NCI-H226 (cell line): ENCODE measurements at regions not wholly inside any gene's neighbourhood (a gene's known extent, or its start where the extent isn't known, plus 50 kb on each side); places are given as distances from the start of the nearest gene placed in this dataset.
"Not testable (repeated sequence)": the region's sequence is repeated elsewhere in the genome, so short reads cannot be mapped to it uniquely, and the experiment has no call there.

Source experiments
- DNase-seq: peaks from one replicate; pipeline ENCODE4 v3.0.0-alpha.2; 2015

GRCh38 chr11:29482510-29482909 is 534.3 kb downstream of the KCNA4 start:
- no peak for DNase-seq

DNA sequence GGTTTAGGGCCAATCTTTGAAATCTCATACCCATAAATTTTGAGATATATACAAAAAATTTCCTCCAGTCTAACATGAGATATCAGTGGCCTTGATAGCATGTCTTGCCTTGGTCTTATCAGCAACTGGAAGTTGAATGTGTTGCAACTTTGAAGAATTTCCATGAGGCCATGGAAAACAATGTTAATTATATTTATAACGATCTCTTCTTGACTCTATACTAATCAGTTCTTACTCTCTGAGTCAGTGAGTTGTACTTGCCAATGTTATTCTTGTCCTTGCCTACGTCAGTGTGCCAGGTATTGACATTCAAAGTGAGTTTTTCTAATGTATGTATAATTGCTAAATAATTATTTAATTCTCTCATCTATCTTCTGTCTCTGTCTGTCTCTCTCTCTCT is 535.1 kb downstream of the KCNA4 start:
- DNase-seq: peak; percentile 61

- DNase-seq: no peak
These were observed 535.8 kb downstream of the KCNA4 start for GRCh38 chr11:29480981-29481380.

GRCh38 chr11:29458252-29458651 is 558.6 kb downstream of the KCNA4 start:
- DNase-seq: no peak

DNA sequence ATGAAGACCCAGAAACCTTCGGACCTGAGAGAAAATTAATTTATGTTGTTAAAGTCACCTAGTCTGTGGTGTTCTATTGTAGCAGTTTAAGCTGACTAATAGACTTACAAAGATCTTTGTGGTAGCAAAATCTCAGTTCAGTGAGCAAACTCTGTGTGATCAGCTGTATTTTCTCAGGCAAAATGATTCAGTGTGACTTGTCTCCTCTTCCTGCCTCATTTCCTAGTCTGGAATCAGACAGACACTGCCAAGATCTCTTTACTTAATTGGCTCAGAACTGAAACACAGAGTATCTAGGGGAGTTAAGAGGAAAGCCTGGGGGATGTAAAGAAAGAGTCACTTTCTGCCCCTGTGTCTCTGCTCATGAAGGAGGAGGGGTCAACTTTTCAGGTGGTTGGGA is 564.7 kb downstream of the KCNA4 start:
- DNase-seq: peak; percentile 51

DNA sequence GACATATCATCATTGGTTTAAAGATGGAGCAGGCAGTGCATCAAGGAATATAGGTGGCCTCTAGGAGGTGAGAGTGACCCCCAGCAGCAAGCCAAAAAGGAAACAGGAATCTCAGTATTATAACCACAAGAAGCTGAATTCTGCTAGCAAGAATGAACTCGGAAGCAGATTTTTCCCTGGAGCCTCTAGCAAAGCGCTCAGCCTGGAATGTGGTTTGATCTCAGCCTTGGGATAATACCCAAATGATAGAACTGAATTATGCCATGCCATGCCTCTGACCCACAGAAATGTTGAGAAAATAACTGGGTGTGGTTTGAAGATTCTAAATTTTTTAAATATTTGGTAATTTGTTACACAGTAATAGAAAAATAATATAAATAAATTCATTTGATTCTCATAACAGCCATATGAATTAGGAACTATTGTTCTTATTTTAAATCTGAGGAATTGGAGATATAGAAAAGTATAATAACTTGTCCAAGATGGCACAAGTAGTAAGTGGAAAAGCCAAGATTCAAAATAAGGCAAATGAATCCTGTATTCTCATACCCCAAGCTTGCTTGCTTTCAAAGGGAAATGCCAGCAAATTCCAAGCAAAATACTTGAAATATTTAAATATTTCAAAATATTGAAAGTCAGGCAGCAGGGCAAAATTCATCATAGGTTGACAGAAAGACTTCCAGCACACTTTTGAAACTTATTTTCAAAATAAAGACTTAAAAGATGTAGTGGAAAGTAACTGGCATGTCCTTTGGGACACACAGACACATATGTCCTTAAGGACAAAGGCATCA is 567.4 kb downstream of the KCNA4 start:
- peak; percentile 59 for DNase-seq

GRCh38 chr11:29448246-29448877 is 568.5 kb downstream of the KCNA4 start:
- DNase-seq: no peak

- no peak for DNase-seq
These were observed 569.0 kb downstream of the KCNA4 start for GRCh38 chr11:29447821-29448220.

DNA sequence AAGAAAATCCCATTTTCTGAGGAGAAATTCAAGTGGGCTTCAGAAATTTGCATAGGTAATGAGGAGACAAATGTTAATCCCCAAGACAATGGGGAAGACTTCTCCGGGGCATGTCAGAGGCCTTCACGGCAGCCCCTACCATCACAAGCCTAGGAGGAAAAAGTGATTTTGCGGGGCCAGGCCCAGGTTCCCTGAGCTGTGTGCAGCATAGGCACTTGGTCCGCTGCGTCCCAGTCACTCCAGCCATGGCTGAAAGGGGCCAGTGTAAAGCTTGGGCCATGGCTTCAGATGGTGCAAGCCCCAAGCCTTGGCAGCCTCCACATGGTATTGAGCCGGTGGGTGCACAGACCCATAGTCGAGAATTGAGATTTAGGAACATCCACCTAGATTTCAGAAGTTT is 570.7 kb downstream of the KCNA4 start:
- no peak for DNase-seq

- DNase-seq: not testable (repeated sequence)
These were observed 571.6 kb downstream of the KCNA4 start for GRCh38 chr11:29445191-29445590.

GRCh38 chr11:29438815-29439214 is 578.0 kb downstream of the KCNA4 start:
- DNase-seq: no peak

DNA sequence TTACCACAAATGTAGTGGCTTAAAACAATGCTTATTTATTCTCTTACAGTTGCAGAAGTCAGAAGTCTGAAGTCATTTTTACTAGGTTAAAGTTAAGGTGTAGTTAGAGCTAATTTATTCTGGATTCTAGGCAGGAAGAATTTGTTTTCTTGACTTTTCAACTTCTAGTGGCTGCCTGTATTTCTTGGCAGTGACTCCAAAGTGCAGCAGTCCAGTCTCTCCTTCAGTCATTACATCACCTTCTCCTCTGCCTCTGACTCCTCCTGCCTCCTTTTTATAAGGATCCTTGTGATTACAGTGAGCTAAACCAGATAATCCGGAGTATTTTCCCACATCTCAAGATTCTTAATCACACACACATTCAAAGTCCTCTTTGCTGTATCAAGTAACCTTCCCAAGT is 581.4 kb downstream of the KCNA4 start:
- peak; percentile 58 for DNase-seq

DNA sequence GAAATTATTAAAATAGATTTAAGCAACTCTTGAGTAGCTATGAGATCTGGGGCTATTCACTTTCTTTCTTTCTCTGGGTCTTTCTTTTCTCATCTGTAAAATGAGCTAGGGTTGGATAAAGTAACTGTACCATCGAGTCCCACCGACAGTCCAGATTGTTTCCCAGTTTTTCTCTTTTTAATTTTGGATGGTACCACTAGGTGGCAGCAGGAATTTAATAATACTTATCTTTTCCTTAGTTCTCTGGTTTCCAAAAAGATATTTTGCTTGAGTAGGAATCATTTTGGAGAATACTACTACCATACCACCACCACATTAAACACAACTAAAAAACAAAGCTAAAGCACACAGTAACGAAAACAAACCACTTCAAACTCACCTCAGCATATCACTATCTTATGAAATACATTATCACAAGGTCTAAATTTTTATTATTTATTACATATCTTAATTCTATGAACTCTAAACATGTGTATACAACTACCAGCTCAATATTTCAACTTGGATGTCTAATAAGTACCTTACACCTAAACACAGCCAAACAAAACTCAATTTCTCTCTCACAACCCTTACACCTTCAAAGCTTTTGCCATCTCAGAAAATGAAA is 584.0 kb downstream of the KCNA4 start:
- peak; percentile 4 for DNase-seq

- DNase-seq: peak; percentile 2
These were observed 611.5 kb downstream of the KCNA4 start for GRCh38 chr11:29405305-29405704.

- DNase-seq: no peak
These were observed 621.2 kb downstream of the KCNA4 start for GRCh38 chr11:29395555-29396072.

- no peak for DNase-seq
These were observed 627.0 kb downstream of the KCNA4 start for GRCh38 chr11:29389793-29390192.

GRCh38 chr11:29373725-29374124 is 643.1 kb downstream of the KCNA4 start:
- no peak for DNase-seq

- no peak for DNase-seq
These were observed 648.7 kb downstream of the KCNA4 start for GRCh38 chr11:29368126-29368525.

GRCh38 chr11:29364006-29364405 is 652.8 kb downstream of the KCNA4 start:
- DNase-seq: no peak

GRCh38 chr11:29361369-29361768 is 655.5 kb downstream of the KCNA4 start:
- no peak for DNase-seq

DNA sequence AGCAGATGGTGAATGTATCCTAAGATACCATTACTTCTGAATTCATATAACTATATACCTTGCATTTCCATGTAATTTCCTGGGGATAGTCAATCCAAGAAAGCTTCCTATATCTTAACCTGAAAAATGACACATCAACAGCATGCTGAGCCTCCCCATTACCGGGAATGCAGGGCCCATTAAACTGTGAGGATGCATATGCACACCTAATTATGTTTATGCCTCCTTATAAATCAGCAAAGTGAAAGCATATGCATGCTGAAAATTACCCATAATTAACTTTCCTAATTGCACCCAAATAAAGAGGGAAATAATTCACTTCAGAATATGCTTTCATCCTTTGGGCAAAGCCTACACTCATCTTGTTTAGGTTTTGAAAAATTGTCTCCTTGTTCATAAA is 663.0 kb downstream of the KCNA4 start:
- no peak for DNase-seq

DNA sequence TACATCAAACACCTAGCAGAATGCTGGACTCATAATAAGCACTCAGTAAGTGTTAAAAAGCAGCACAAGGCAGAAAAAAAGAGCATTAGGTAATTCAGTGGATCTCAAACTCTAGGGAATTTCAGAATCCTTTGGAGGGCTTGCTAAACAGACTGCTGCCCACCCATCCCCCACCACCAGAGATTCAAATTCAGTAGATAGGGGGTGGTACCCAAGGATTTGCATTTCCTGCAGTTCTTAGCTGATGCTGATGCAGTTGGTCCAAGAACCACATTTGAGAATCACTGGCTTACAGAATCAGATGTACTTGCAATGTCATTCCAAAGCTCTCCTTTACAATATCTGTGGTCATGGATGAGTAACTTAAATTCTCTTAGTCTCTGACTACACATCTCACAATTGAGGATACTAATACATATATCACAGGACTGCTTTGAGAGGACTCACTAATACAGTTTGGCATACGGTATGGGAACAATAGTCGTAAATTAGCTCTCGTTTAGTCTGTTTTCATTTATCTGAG is 664.5 kb downstream of the KCNA4 start:
- no peak for DNase-seq

DNA sequence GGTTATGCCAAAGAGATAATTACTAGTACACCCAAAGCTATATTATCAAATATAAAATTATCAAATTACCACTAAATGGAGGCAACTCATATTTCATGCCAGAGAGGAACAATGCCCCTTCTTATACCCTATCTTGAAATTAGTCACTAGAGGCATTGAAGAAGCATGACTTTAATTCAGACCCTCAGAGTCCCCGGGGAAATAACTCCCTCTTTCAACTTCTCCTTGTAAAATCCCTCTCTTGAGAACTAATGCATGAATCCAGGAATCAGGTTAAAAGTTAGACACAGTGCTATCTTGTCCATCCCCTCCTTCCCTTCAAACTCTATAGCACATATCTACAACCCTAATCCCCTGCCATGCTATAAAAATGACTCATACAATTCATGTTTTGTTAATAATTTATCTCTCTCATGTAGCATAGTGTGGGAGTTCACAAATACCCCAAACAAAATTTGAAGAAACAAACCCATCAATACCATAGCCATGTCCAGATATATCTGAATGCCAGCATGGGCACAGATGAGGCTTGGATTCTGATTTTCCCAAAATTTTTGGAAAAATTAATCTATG is 665.4 kb downstream of the KCNA4 start:
- DNase-seq: no peak
